ENCODE measurements at regions not wholly inside any gene's neighbourhood (a gene's known extent, or its start where the extent isn't known, plus 50 kb on each side); places are given as distances from the start of the nearest gene placed in this dataset.

GRCh38 chr5:19104948-19105347 is 883.1 kb downstream of the CDH18 start:
- TF ChIP-seq, protein P1, sequence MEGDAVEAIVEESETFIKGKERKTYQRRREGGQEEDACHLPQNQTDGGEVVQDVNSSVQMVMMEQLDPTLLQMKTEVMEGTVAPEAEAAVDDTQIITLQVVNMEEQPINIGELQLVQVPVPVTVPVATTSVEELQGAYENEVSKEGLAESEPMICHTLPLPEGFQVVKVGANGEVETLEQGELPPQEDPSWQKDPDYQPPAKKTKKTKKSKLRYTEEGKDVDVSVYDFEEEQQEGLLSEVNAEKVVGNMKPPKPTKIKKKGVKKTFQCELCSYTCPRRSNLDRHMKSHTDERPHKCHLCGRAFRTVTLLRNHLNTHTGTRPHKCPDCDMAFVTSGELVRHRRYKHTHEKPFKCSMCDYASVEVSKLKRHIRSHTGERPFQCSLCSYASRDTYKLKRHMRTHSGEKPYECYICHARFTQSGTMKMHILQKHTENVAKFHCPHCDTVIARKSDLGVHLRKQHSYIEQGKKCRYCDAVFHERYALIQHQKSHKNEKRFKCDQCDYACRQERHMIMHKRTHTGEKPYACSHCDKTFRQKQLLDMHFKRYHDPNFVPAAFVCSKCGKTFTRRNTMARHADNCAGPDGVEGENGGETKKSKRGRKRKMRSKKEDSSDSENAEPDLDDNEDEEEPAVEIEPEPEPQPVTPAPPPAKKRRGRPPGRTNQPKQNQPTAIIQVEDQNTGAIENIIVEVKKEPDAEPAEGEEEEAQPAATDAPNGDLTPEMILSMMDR (IDR thresholded peaks at IDR 0.05) = no peak
- no peak for TF ChIP-seq POLR2A (IDR thresholded peaks at IDR 0.05)

All from uterus (tissue), 2 donors.